PC-3 (cell line): ENCODE measurements at regions not wholly inside any gene's neighbourhood (a gene's known extent, or its start where the extent isn't known, plus 50 kb on each side); places are given as distances from the start of the nearest gene placed in this dataset.

Experiments
- CTCF ChIP-seq: fragments of 300-600 bp; sonication (generic); conservative IDR thresholded peaks from 2 replicates; pipeline ENCODE4 v1.5.1; 2017; ENCODE audit warnings: antibody characterized with exemption, low read depth, mild to moderate bottlenecking, low read length
- EZH2 ChIP-seq: fragments of 300-600 bp; sonication (generic); IDR thresholded peaks from one replicate; pipeline ENCODE4 v1.6.1; 2017; ENCODE audit warnings: antibody characterized with exemption, mild to moderate bottlenecking, low read length; ENCODE audit not compliant: unreplicated experiment

- TF ChIP-seq CTCF = no peak
- no peak for TF ChIP-seq EZH2
Measured at GRCh38 chr3:40988468-40988867, 210.8 kb upstream of the CTNNB1 start.
